Mammary epithelial cell (primary cell): ENCODE measurements at regions not wholly inside any gene's neighbourhood (a gene's known extent, or its start where the extent isn't known, plus 50 kb on each side); places are given as distances from the start of the nearest gene placed in this dataset.

ENCODE experiments used
- EZH2 ChIP-seq: IDR thresholded peaks from 2 replicates; pipeline ENCODE4 v1.6.1; 2012; ENCODE audit warnings: low read length, inconsistent platforms, borderline replicate concordance
- TF ChIP-seq, protein P1 (sequence below), 2 donors: IDR thresholded peaks in 1 of 2; conservative IDR thresholded peaks in 1 of 2; 2 replicates each; pipeline ENCODE4 v1.5.1; 2011 to 2012; ENCODE audit warnings: inconsistent platforms in 2 of 2, low read length in 2 of 2, mild to moderate bottlenecking in 2 of 2, control low read depth in 1 of 2, low read depth in 1 of 2; ENCODE audit not compliant: insufficient read depth in 1 of 2; ENCODE audit errors: extremely low read depth in 1 of 2

DNA sequence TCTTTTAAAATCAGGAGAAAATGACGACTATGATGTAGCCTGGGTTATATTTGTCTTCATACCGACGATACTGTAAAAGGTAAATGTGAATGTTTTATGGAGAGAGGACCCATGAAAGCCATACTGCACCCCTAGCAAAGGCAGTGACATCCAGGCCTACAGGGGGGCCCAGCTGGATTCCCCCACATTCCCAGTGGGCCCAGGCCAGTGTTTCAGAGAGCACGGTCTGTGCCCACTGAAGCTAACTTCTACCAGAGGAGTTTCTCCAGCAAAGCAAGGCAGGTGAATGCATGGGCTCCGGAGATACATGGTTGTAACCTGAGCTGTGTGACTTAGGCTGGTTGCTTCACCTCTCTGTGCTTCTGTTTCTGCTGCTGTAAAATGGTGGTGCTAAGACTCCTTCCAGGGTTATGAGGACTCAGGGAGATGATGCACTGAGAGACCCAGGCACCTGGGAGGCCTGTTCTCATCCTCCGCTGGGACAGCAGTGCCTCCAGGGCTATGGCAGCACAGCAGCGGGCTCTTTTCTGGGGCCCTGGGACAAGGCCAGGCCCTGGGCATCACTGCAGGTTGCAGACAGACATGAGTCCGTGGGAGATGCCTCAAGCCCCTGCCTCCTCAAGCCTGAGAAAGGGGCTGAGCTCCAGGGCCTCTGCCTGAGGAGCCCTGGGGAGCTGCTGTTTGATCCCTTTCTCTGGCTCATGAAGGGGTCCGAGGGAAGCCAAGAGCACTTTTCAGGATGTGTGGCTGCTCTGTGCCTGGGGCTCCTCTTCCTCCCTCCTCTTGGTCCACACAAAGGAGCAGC, 73.7 kb downstream of the SERPINA3 start:
- TF ChIP-seq, protein P1, sequence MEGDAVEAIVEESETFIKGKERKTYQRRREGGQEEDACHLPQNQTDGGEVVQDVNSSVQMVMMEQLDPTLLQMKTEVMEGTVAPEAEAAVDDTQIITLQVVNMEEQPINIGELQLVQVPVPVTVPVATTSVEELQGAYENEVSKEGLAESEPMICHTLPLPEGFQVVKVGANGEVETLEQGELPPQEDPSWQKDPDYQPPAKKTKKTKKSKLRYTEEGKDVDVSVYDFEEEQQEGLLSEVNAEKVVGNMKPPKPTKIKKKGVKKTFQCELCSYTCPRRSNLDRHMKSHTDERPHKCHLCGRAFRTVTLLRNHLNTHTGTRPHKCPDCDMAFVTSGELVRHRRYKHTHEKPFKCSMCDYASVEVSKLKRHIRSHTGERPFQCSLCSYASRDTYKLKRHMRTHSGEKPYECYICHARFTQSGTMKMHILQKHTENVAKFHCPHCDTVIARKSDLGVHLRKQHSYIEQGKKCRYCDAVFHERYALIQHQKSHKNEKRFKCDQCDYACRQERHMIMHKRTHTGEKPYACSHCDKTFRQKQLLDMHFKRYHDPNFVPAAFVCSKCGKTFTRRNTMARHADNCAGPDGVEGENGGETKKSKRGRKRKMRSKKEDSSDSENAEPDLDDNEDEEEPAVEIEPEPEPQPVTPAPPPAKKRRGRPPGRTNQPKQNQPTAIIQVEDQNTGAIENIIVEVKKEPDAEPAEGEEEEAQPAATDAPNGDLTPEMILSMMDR (conservative IDR thresholded peaks at IDR 0.05 in 1 of 2, IDR thresholded peaks at IDR 0.05 in 1 of 2; ENCODE audit: extremely low read depth in 1 of 2, insufficient read depth in 1 of 2, low read depth in 1 of 2, low read length in 2 of 2), result no peak
- no peak for TF ChIP-seq EZH2
